H1 (cell line): ENCODE measurements at regions not wholly inside any gene's neighbourhood (a gene's known extent, or its start where the extent isn't known, plus 50 kb on each side); places are given as distances from the start of the nearest gene placed in this dataset.

ENCODE experiments used
- CTCF ChIA-PET: fragments of 300-600 bp; sonication (Branson Sonifier 250); formaldehyde crosslinking; loops from one replicate; lab custom pipeline; 2021; ENCODE audit not compliant: partially characterized antibody; lab: Charles Lee
- POLR2A ChIA-PET: fragments of 300-600 bp; sonication (Branson Sonifier 250); formaldehyde crosslinking; loops from one replicate; lab custom pipeline; 2021; ENCODE audit warnings: inconsistent platforms; ENCODE audit not compliant: partially characterized antibody; lab: Charles Lee
- DNase-seq, 2 experiments: peaks; one replicate each; pipeline versions ENCODE4 v3.0.0 to v3.0.0-alpha.2; 2010 to 2022; ENCODE audit warnings: low spot score in 2 of 2, low read depth in 1 of 2, mixed read lengths in 1 of 2
- FAIRE-seq: peaks from 2 replicates; lab custom pipeline; 2011; peaks lifted over from hg19 to GRCh38; lab: Jason Lieb, UNC
- H2AFZ ChIP-seq: 2 replicates; pipeline ENCODE4 v1.8.1; 2012; ENCODE audit warnings: low read length, inconsistent platforms
- H2AK5ac ChIP-seq: 2 replicates; pipeline ENCODE4 v1.6.1; 2013; ENCODE audit warnings: low read depth, low read length
- H2BK120ac ChIP-seq: replicated peaks from 2 replicates; pipeline ENCODE3; 2013; ENCODE audit warnings: low read depth, low read length, inconsistent platforms
- H2BK12ac ChIP-seq: 2 replicates; pipeline ENCODE4 v1.6.1; 2013; ENCODE audit warnings: low read depth, low read length
- H2BK15ac ChIP-seq: 2 replicates; pipeline ENCODE4 v1.6.1; 2013; ENCODE audit warnings: low read length
- H2BK20ac ChIP-seq: 2 replicates; pipeline ENCODE4 v1.6.1; 2013; ENCODE audit warnings: low read length
- H2BK5ac ChIP-seq: 2 replicates; pipeline ENCODE4 v1.6.1; 2013; ENCODE audit warnings: low read depth, low read length
- H3K14ac ChIP-seq: 2 replicates; pipeline ENCODE4 v1.6.1; 2013; ENCODE audit warnings: inconsistent platforms; ENCODE audit not compliant: insufficient read length
- H3K18ac ChIP-seq: 2 replicates; pipeline ENCODE4 v1.6.1; 2013; ENCODE audit warnings: low read length; ENCODE audit errors: extremely low read depth
- H3K23ac ChIP-seq: 2 replicates; pipeline ENCODE4 v1.6.1; 2013; ENCODE audit warnings: inconsistent platforms; ENCODE audit not compliant: insufficient read length
- H3K23me2 ChIP-seq: 2 replicates; pipeline ENCODE4 v1.6.1; 2013; ENCODE audit warnings: low read depth, low read length
- H3K27ac ChIP-seq: 2 replicates; pipeline ENCODE4 v1.6.1; 2011; ENCODE audit warnings: low read depth, low read length, inconsistent platforms
- H3K27me3 ChIP-seq, 4 experiments: replicated peaks in 1 of 4; 1 replicate in 1 of 4; 2 replicates in 3 of 4; pipeline versions ENCODE4 v1.6.1 to v1.8.1; 2011 to 2013; ENCODE audit warnings: low read length in 3 of 4, mild to moderate bottlenecking in 3 of 4, inconsistent platforms in 2 of 4, mixed read lengths in 2 of 4, moderate library complexity in 1 of 4; ENCODE audit not compliant: control insufficient read depth in 3 of 4, insufficient read depth in 3 of 4; ENCODE audit errors: extremely low read depth in 1 of 4
- H3K36me3 ChIP-seq, 4 experiments: 2 replicates each; pipeline versions ENCODE4 v1.6.1 to v1.8.1; 2011 to 2013; ENCODE audit warnings: mild to moderate bottlenecking in 4 of 4, low read length in 3 of 4, moderate library complexity in 2 of 4, control low read depth in 1 of 4, inconsistent platforms in 1 of 4; ENCODE audit not compliant: insufficient read depth in 4 of 4, control insufficient read depth in 2 of 4
- H3K4ac ChIP-seq: replicated peaks from 2 replicates; pipeline ENCODE3; 2013; ENCODE audit warnings: low read length, low read depth, mixed read lengths, inconsistent platforms; ENCODE audit not compliant: insufficient read length
- H3K4me1 ChIP-seq, 4 experiments: replicated peaks in 1 of 4; 1 replicate in 1 of 4; 2 replicates in 3 of 4; pipeline versions ENCODE4 v1.6.1 to v1.8.1; 2011 to 2013; ENCODE audit warnings: low read length in 3 of 4, inconsistent platforms in 2 of 4, mixed read lengths in 1 of 4; ENCODE audit not compliant: insufficient read depth in 4 of 4, control insufficient read depth in 3 of 4
- H3K4me2 ChIP-seq, 2 experiments: 2 replicates each; pipeline versions ENCODE4 v1.6.1 to v1.8.1; 2011 to 2013; ENCODE audit warnings: low read depth in 2 of 2, low read length in 2 of 2, control low read depth in 1 of 2, inconsistent platforms in 1 of 2, mild to moderate bottlenecking in 1 of 2; ENCODE audit not compliant: insufficient read depth in 1 of 2
- H3K4me3 ChIP-seq, 4 experiments: fragments of 200-600, 300-600 bp in 1 of 4; sonication (generic), shearing (Covaris generic), sonication (Bioruptor Twin) in 1 of 4; 2 replicates each; pipeline versions ENCODE4 v1.5.1 to v1.8.1; 2011 to 2016; ENCODE audit warnings: low read length in 4 of 4, low read depth in 3 of 4, control low read depth in 2 of 4, inconsistent platforms in 2 of 4, mild to moderate bottlenecking in 2 of 4, mixed read lengths in 1 of 4, moderate library complexity in 1 of 4; ENCODE audit not compliant: insufficient read depth in 2 of 4; ENCODE audit errors: extremely low read depth in 1 of 4
- H3K56ac ChIP-seq: replicated peaks from 2 replicates; pipeline ENCODE3; 2013; ENCODE audit warnings: low read depth, mild to moderate bottlenecking, mixed read lengths, low read length, inconsistent platforms; ENCODE audit not compliant: insufficient read length
- H3K79me1 ChIP-seq: 2 replicates; pipeline ENCODE4 v1.6.1; 2013; ENCODE audit warnings: low read depth, low read length, control low read depth
- H3K79me2 ChIP-seq, 2 experiments: 2 replicates each; pipeline versions ENCODE4 v1.6.1 to v1.8.1; 2012 to 2013; ENCODE audit warnings: low read length in 2 of 2, mild to moderate bottlenecking in 2 of 2, inconsistent platforms in 1 of 2; ENCODE audit not compliant: insufficient read depth in 2 of 2, control insufficient read depth in 1 of 2
- H3K9ac ChIP-seq, 4 experiments: replicated peaks in 1 of 4; 1 replicate in 1 of 4; 2 replicates in 3 of 4; pipeline versions ENCODE4 v1.6.1 to v1.8.1; 2011 to 2013; ENCODE audit warnings: low read depth in 3 of 4, low read length in 3 of 4, control low read depth in 2 of 4, mild to moderate bottlenecking in 2 of 4, moderate library complexity in 2 of 4, inconsistent platforms in 1 of 4; ENCODE audit errors: extremely low read depth in 1 of 4
- H3K9me3 ChIP-seq, 2 experiments: 2 replicates each; pipeline versions ENCODE4 v1.6.1 to v1.8.1; 2012 to 2013; ENCODE audit warnings: mild to moderate bottlenecking in 2 of 2, moderate library complexity in 2 of 2, control low read depth in 1 of 2, inconsistent platforms in 1 of 2, low read depth in 1 of 2, low read length in 1 of 2, mixed read lengths in 1 of 2; ENCODE audit not compliant: insufficient read depth in 2 of 2
- H4K20me1 ChIP-seq, 2 experiments: replicated peaks in 1 of 2; 2 replicates each; pipeline versions ENCODE3 to v1.8.1; 2011 to 2013; ENCODE audit warnings: inconsistent platforms in 2 of 2, low read length in 2 of 2, mild to moderate bottlenecking in 1 of 2; ENCODE audit not compliant: insufficient read depth in 2 of 2, control insufficient read depth in 1 of 2
- H4K5ac ChIP-seq: 2 replicates; pipeline ENCODE4 v1.6.1; 2013; ENCODE audit warnings: low read length, low read depth, mixed read lengths, inconsistent platforms; ENCODE audit not compliant: insufficient read length
- H4K8ac ChIP-seq: 2 replicates; pipeline ENCODE4 v1.8.0; 2013; ENCODE audit warnings: mild to moderate bottlenecking, moderate library complexity, low read length, inconsistent platforms; ENCODE audit not compliant: insufficient read depth; ENCODE audit errors: extremely low read depth
- H4K91ac ChIP-seq: replicated peaks from 2 replicates; pipeline ENCODE3; 2013; ENCODE audit warnings: low read length, mixed read lengths, inconsistent platforms; ENCODE audit not compliant: insufficient read length
- ATF2 ChIP-seq: IDR thresholded peaks from 2 replicates; pipeline ENCODE4 v1.6.1; 2012; ENCODE audit warnings: low read length, inconsistent platforms
- ATF3 ChIP-seq: IDR thresholded peaks from 2 replicates; pipeline ENCODE4 v1.6.1; 2011; ENCODE audit warnings: low read depth, mild to moderate bottlenecking, low read length; ENCODE audit not compliant: insufficient read depth
- CBX5 ChIP-seq: fragments of 300-800, 300-1000 bp; sonication (generic); IDR thresholded peaks from 2 replicates; pipeline ENCODE4 v1.7.1; 2016; ENCODE audit warnings: antibody characterized with exemption, low read length, low read depth
- CEBPB ChIP-seq: IDR thresholded peaks from 2 replicates; pipeline ENCODE4 v1.6.1; 2012; ENCODE audit warnings: low read depth, low read length
- KDM4A ChIP-seq: IDR thresholded peaks from one replicate; pipeline ENCODE4 v1.7.1; 2012; ENCODE audit warnings: low read depth, mild to moderate bottlenecking, moderate library complexity, low read length, inconsistent platforms; ENCODE audit not compliant: severe bottlenecking
- MAX ChIP-seq: IDR thresholded peaks from 2 replicates; pipeline ENCODE4 v1.6.1; 2012; ENCODE audit warnings: inconsistent platforms
- SIN3A ChIP-seq, 2 experiments: IDR thresholded peaks in 1 of 2; conservative IDR thresholded peaks in 1 of 2; 2 replicates each; pipeline ENCODE4 v1.6.1; 2011 to 2012; ENCODE audit warnings: low read length in 2 of 2, improper control_type of control experiment in 1 of 2, low read depth in 1 of 2, mild to moderate bottlenecking in 1 of 2
- SP2 ChIP-seq: IDR thresholded peaks from 2 replicates; pipeline ENCODE4 v1.6.1; 2012; ENCODE audit warnings: mild to moderate bottlenecking, low read length, inconsistent platforms
- TAF1 ChIP-seq: IDR thresholded peaks from 2 replicates; pipeline ENCODE4 v1.6.1; 2011; ENCODE audit warnings: mild to moderate bottlenecking, low read depth, low read length
- WGBS, 2 experiments: shearing (Covaris generic) in 1 of 2; methylation state at CpG; one replicate each; pipeline versions ENCODE4 v1.1.6 to v1.1.7; 2013 to 2015; ENCODE audit warnings: low lambda C conversion rate in 2 of 2, mixed read lengths in 2 of 2, inconsistent platforms in 1 of 2, low coverage in 1 of 2, missing lambda C conversion rate in 1 of 2; ENCODE audit not compliant: insufficient replicate concordance in 2 of 2, insufficient coverage in 1 of 2, insufficient read length in 1 of 2; ENCODE audit errors: extremely low coverage in 1 of 2, missing lambda C conversion rate in 1 of 2; 5-methylcytosine and 5-hydroxymethylcytosine counted together

GRCh38 chr2:20937353-20937752, 106.5 kb downstream of the APOB start:
- POLR2A ChIA-PET = no interaction called here
- no peak overlapping the region for H2BK20ac ChIP-seq
- no peak overlapping the region for H3K4me3 ChIP-seq
- H3K79me1 ChIP-seq = no peaks in the 10 kb centered on the region
- no peak overlapping the region for H3K9ac ChIP-seq
- no peak overlapping the region for H2BK12ac ChIP-seq
- H2BK5ac ChIP-seq = no peak overlapping the region
- no peak overlapping the region for H3K56ac ChIP-seq
- H2BK15ac ChIP-seq = no peak overlapping the region
- no peak overlapping the region for H3K23ac ChIP-seq
- no peak for FAIRE-seq
- H4K91ac ChIP-seq = no peak overlapping the region
- no peak overlapping the region for H3K18ac ChIP-seq
- no peak overlapping the region for H3K4ac ChIP-seq
- H2AK5ac ChIP-seq = no peak overlapping the region
- H4K8ac ChIP-seq = no peak overlapping the region
- H4K5ac ChIP-seq = no peak overlapping the region
- no peaks in the 10 kb centered on the region for H3K79me2 ChIP-seq
- no peak overlapping the region for H2BK120ac ChIP-seq
- H3K23me2 ChIP-seq = no peaks in the 10 kb centered on the region
- no peak overlapping the region for H2AFZ ChIP-seq
- H3K27me3 ChIP-seq = no peaks in the 10 kb centered on the region
- WGBS, 2 experiments = 95% methylated on average over 1 of the region's 1 CpG; no CpG with 5 or more reads in 1 of the 2 experiments
- TF ChIP-seq KDM4A = no peak
- TF ChIP-seq SIN3A (conservative IDR thresholded peaks at IDR 0.05 in 1 of 2, IDR thresholded peaks at IDR 0.05 in 1 of 2; ENCODE audit: low read depth in 1 of 2, low read length in 2 of 2) = no peak
- TF ChIP-seq CEBPB = no peak
- no peak for TF ChIP-seq ATF3
- no peak for TF ChIP-seq SP2
- TF ChIP-seq MAX = no peak
- TF ChIP-seq CBX5 = no peak
- TF ChIP-seq ATF2 = no peak
- no peak for TF ChIP-seq TAF1
- TF ChIP-seq, all 59 proteins: peak for 0
- no peak overlapping the region for H3K14ac ChIP-seq
- no peaks in the 10 kb centered on the region for H3K4me1 ChIP-seq
- no peaks in the 10 kb centered on the region for H3K36me3 ChIP-seq
- CTCF ChIA-PET = interaction anchor here (2.4 kb wide), 1 partner anchor 26 kb away, joined by 8 read pairs; no protein-coding TSS in a partner anchor
- no peak overlapping the region for H3K27ac ChIP-seq
- no peaks in the 10 kb centered on the region for H3K9me3 ChIP-seq
- H4K20me1 ChIP-seq = no peaks in the 10 kb centered on the region
- no peak for DNase-seq
- H3K4me2 ChIP-seq = no peak overlapping the region
